EH (cell line): ENCODE measurements at regions not wholly inside any gene's neighbourhood (a gene's known extent, or its start where the extent isn't known, plus 50 kb on each side); places are given as distances from the start of the nearest gene placed in this dataset.

ENCODE experiments used
- DNase-seq: peaks from one replicate; pipeline ENCODE4 v3.0.0-alpha.2; 2015; ENCODE audit warnings: low read depth

- no peak for DNase-seq
Observed at GRCh38 chr2:204228169-204228886, 291.8 kb downstream of the ICOS start.

- DNase-seq = no peak
Observed at GRCh38 chr2:204234248-204234647, 297.7 kb downstream of the ICOS start.

- DNase-seq = peak; percentile 49
Observed at GRCh38 chr2:204234879-204235278, 298.3 kb downstream of the ICOS start.

GRCh38 chr2:204237416-204237815 is 300.9 kb downstream of the ICOS start:
- no peak for DNase-seq

GRCh38 chr2:204239411-204240165 is 303.0 kb downstream of the ICOS start:
- DNase-seq = no peak

GRCh38 chr2:204240961-204241360 is 304.3 kb upstream of the PARD3B start:
- DNase-seq = no peak

GRCh38 chr2:204249437-204249836 is 295.8 kb upstream of the PARD3B start:
- no peak for DNase-seq

- DNase-seq = no peak
Observed at GRCh38 chr2:204250692-204251091, 294.6 kb upstream of the PARD3B start.

GRCh38 chr2:204251158-204251997 is 293.9 kb upstream of the PARD3B start:
- DNase-seq = no peak

- no peak for DNase-seq
Observed at GRCh38 chr2:204251998-204252376, 293.3 kb upstream of the PARD3B start.

- no peak for DNase-seq
Observed at GRCh38 chr2:204255071-204255470, 290.2 kb upstream of the PARD3B start.

GRCh38 chr2:204255526-204255925 is 289.7 kb upstream of the PARD3B start:
- DNase-seq = no peak

GRCh38 chr2:204257781-204258180 is 287.5 kb upstream of the PARD3B start:
- no peak for DNase-seq

GRCh38 chr2:204258890-204259289 is 286.4 kb upstream of the PARD3B start:
- no peak for DNase-seq

- DNase-seq = peak; percentile 72
Observed at GRCh38 chr2:204260162-204260877, 285.0 kb upstream of the PARD3B start.

GRCh38 chr2:204260901-204261300 is 284.4 kb upstream of the PARD3B start:
- DNase-seq = no peak

GRCh38 chr2:204261846-204262245 is 283.4 kb upstream of the PARD3B start:
- DNase-seq = no peak

- DNase-seq = no peak
Observed at GRCh38 chr2:204264085-204264553, 281.2 kb upstream of the PARD3B start.

GRCh38 chr2:204264621-204265140 is 280.6 kb upstream of the PARD3B start:
- no peak for DNase-seq

- DNase-seq = no peak
Observed at GRCh38 chr2:204265681-204266181, 279.5 kb upstream of the PARD3B start.

GRCh38 chr2:204268458-204268857 is 276.8 kb upstream of the PARD3B start:
- DNase-seq = no peak
